AG04449 (cell line): ENCODE measurements at regions not wholly inside any gene's neighbourhood (a gene's known extent, or its start where the extent isn't known, plus 50 kb on each side); places are given as distances from the start of the nearest gene placed in this dataset.

Experiments used
- CTCF ChIA-PET: fragments of 350-600 bp; formaldehyde crosslinking; extraction: SDS; loops from one replicate; lab custom pipeline; 2021; ENCODE audit warnings: antibody characterized with exemption; lab: Yijun Ruan, JAX
- POLR2A ChIA-PET: fragments of 400-600, 350-600 bp; formaldehyde crosslinking; extraction: SDS; loops from one replicate; lab custom pipeline; 2020; ENCODE audit warnings: antibody characterized with exemption, inconsistent platforms; lab: Yijun Ruan, JAX
- DNase-seq: peaks from one replicate; pipeline ENCODE4 v3.0.0-alpha.2; 2010; ENCODE audit warnings: low read depth, low spot score
- H3K4me3 ChIP-seq: 2 replicates; pipeline ENCODE4 v1.5.1; 2011; ENCODE audit warnings: low read depth, mild to moderate bottlenecking, control low read depth, low read length
- TF ChIP-seq, protein P1 (sequence below): IDR thresholded peaks from one replicate; pipeline ENCODE4 v1.5.1; 2011; ENCODE audit warnings: mild to moderate bottlenecking, moderate library complexity, low read length, control low read depth, inconsistent platforms; ENCODE audit not compliant: insufficient read depth; ENCODE audit errors: missing control alignments

- TF ChIP-seq, protein P1, sequence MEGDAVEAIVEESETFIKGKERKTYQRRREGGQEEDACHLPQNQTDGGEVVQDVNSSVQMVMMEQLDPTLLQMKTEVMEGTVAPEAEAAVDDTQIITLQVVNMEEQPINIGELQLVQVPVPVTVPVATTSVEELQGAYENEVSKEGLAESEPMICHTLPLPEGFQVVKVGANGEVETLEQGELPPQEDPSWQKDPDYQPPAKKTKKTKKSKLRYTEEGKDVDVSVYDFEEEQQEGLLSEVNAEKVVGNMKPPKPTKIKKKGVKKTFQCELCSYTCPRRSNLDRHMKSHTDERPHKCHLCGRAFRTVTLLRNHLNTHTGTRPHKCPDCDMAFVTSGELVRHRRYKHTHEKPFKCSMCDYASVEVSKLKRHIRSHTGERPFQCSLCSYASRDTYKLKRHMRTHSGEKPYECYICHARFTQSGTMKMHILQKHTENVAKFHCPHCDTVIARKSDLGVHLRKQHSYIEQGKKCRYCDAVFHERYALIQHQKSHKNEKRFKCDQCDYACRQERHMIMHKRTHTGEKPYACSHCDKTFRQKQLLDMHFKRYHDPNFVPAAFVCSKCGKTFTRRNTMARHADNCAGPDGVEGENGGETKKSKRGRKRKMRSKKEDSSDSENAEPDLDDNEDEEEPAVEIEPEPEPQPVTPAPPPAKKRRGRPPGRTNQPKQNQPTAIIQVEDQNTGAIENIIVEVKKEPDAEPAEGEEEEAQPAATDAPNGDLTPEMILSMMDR, result no peak
- no peak for DNase-seq
- POLR2A ChIA-PET, result no interaction called here
- CTCF ChIA-PET, result no interaction called here
- no peak overlapping the region for H3K4me3 ChIP-seq
Measured at GRCh38 chr3:139755551-139755950, 77.8 kb upstream of the NMNAT3 start.

GRCh38 chr3:139751789-139752188, 74.0 kb upstream of the NMNAT3 start:
- ChIA-PET CTCF (no interaction called here), POLR2A (no interaction called here)
- DNase-seq, result no peak
- H3K4me3 ChIP-seq, result no peak overlapping the region
- TF ChIP-seq, protein P1, result no peak

- no peak overlapping the region for H3K4me3 ChIP-seq
- ChIA-PET CTCF (no interaction called here), POLR2A (no interaction called here)
- no peak for DNase-seq
- TF ChIP-seq, protein P1, result no peak
Measured at GRCh38 chr3:139746481-139746880, 68.7 kb upstream of the NMNAT3 start.

GRCh38 chr3:139745831-139746230, 68.1 kb upstream of the NMNAT3 start:
- POLR2A ChIA-PET, result interaction anchor here (0.7 kb wide), 1 partner anchor 1445 kb away, joined by 3 read pairs; no protein-coding TSS in a partner anchor
- peak; percentile 7 for DNase-seq
- TF ChIP-seq, protein P1, result no peak
- CTCF ChIA-PET, result no interaction called here
- H3K4me3 ChIP-seq, result no peak overlapping the region

DNA sequence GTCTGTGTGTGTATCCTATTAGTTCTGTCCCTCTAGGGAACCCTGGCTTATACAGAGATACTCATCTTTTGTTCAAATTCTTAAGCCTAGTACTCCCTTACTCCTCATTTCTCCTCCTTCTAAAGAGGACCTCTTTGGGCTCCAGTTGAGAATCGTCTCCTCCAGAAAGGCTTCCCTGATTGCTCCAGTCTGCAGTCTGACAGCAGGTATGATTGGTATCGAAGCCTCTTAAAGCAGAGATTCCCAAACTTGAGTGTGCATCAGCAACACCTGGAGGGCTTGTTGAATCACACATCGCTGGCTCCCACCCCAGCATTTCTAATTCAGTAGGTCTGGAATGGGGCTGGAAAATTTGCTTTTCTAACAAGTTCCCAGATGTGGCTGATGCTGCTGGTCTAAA, 60.9 kb upstream of the NMNAT3 start:
- POLR2A ChIA-PET, result no interaction called here
- H3K4me3 ChIP-seq, result no peak overlapping the region
- TF ChIP-seq, protein P1, result no peak
- no peak for DNase-seq
- CTCF ChIA-PET, result no interaction called here

DNA sequence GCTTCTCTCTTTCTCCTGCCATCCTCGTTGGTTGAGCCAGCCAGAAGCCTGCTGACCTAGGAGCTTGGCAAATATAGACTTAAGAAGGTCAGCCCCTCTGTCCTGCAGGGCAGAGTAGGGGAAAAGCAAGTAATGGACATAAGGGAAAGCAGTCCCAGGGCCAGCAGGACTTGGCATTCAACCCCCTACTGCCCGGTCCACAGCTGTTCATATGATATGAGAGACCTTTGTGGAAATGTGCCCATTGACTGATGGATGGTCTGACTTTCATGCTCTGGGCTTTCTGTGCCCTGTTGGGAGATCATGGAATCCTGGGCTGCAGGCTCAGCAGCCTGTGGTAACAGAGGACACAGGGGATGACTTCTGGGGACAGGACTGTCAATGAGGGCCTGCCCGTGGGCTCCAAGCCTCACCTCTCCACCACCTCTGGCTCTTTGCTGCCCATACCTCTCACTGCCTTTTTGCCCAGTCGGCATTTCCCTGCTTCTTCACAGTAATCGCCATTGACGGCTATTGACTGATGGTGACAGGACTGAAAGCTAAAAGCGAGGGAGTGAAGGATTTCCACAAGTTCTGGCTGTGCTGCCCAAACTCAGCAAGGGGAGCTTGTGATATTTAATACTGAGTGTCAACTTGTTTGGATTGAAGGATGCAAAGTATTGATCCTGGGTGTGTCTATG, 60.0 kb upstream of the NMNAT3 start:
- DNase-seq, result no peak
- no peak overlapping the region for H3K4me3 ChIP-seq
- TF ChIP-seq, protein P1, result no peak
- CTCF ChIA-PET, result no interaction called here
- POLR2A ChIA-PET, result no interaction called here
